Kidney epithelial cell (primary cell): ENCODE measurements at regions not wholly inside any gene's neighbourhood (a gene's known extent, or its start where the extent isn't known, plus 50 kb on each side); places are given as distances from the start of the nearest gene placed in this dataset.

Source experiments
- DNase-seq: peaks from one replicate; pipeline ENCODE4 v3.0.0-alpha.2; 2010; ENCODE audit warnings: low read depth
- H3K27me3 ChIP-seq: 2 replicates; pipeline ENCODE4 v1.6.0; 2011; ENCODE audit warnings: low read length; ENCODE audit not compliant: control insufficient read depth, insufficient read depth
- H3K36me3 ChIP-seq: 2 replicates; pipeline ENCODE4 v1.5.1; 2011; ENCODE audit warnings: low read length; ENCODE audit not compliant: control insufficient read depth, insufficient read depth
- H3K4me3 ChIP-seq: 2 replicates; pipeline ENCODE4 v1.5.1; 2011; ENCODE audit warnings: low read depth, mild to moderate bottlenecking, control low read depth, low read length
- TF ChIP-seq, protein P1 (sequence below): IDR thresholded peaks from 2 replicates; pipeline ENCODE4 v1.5.1; 2011; ENCODE audit warnings: mild to moderate bottlenecking, moderate library complexity, low read length, control low read depth, inconsistent platforms; ENCODE audit not compliant: insufficient read depth, poor library complexity, severe bottlenecking

DNA sequence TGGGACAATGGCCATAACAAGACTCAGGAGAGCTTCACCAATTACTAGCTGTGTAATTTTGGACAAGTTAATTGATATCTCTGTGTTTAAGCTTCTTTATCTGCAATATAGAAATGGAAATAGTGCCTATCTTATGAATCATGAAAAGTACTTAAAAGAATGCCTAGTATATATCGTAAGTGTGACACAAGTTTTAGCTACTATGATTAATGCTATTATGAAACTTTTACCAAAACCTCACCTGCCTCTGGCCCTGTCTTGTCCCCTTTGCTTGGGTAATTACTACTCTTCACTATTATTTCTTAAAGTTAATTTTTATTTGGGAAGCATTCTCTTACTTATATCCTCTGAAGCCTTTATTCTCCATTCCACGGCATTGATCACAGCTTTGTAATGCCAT, 75.0 kb upstream of the NETO1 start:
- Histone ChIP-seq H3K27me3 (no peaks in the 10 kb centered on the region), H3K36me3 (no peaks in the 10 kb centered on the region), H3K4me3 (no peak overlapping the region)
- TF ChIP-seq, protein P1, sequence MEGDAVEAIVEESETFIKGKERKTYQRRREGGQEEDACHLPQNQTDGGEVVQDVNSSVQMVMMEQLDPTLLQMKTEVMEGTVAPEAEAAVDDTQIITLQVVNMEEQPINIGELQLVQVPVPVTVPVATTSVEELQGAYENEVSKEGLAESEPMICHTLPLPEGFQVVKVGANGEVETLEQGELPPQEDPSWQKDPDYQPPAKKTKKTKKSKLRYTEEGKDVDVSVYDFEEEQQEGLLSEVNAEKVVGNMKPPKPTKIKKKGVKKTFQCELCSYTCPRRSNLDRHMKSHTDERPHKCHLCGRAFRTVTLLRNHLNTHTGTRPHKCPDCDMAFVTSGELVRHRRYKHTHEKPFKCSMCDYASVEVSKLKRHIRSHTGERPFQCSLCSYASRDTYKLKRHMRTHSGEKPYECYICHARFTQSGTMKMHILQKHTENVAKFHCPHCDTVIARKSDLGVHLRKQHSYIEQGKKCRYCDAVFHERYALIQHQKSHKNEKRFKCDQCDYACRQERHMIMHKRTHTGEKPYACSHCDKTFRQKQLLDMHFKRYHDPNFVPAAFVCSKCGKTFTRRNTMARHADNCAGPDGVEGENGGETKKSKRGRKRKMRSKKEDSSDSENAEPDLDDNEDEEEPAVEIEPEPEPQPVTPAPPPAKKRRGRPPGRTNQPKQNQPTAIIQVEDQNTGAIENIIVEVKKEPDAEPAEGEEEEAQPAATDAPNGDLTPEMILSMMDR = no peak
- no peak for DNase-seq

DNA sequence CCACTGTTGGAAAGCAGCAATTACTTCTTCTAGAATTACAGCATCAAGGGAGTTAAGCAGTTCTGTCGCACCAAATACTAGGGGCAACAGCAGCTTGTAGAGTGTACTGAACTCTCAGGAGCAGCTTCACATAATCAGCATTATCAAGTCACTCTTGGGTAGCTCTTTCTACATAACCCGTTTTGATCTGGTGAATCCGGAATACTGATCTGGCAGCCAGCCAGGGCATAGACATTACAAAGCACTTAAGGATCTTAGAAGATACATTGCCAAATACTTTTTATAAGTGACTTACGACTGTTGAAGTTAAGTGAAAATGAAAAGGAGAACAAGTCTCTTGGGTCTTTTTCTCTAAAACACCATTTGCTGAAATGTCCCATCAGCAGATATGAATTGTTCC, 73.2 kb upstream of the NETO1 start:
- Histone ChIP-seq H3K27me3 (no peaks in the 10 kb centered on the region), H3K36me3 (no peaks in the 10 kb centered on the region), H3K4me3 (no peak overlapping the region)
- TF ChIP-seq, protein P1 = no peak
- no peak for DNase-seq

DNA sequence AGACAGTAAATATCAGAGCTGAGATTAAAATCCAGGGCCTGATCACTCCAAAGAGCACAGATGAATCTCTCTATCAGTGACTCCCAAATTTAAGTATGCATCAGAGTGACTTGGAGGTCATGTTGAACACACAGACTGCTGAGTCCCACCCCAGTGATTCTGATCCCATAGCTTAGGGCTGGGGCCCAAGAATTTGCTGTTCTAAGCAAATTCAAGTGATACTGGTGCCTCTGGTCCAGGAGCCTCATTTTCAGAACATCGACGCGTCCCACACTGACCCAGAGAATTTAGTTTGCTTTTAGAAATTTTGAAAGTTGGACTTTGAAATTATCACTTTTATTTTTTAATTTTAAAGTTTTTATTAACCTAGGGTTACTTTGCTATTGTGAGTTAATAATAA, 72.7 kb upstream of the NETO1 start:
- H3K36me3 ChIP-seq = no peaks in the 10 kb centered on the region
- DNase-seq = no peak
- TF ChIP-seq, protein P1 = no peak
- no peak overlapping the region for H3K4me3 ChIP-seq
- no peaks in the 10 kb centered on the region for H3K27me3 ChIP-seq

DNA sequence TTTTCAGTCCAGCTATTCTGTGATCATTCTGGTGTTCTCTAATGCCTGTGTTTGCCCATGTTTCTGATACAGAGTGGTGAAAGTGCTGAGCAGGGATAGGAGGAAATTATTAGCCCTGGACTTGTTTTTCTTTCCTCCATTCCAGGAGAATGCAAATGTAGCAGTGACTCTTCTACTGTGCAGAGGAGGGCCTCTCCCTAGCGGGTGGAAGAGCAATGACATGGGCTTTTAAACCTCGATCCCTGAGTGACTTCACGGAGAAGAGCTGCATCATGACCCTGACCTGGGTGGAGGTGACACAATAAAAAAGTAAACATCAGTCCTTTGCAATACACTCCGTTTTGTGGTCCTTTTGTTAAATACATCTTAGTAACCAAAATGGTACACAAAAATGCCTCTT, 68.0 kb upstream of the NETO1 start:
- H3K4me3 ChIP-seq = no peak overlapping the region
- DNase-seq = no peak
- TF ChIP-seq, protein P1 = no peak
- no peaks in the 10 kb centered on the region for H3K36me3 ChIP-seq
- H3K27me3 ChIP-seq = no peaks in the 10 kb centered on the region

DNA sequence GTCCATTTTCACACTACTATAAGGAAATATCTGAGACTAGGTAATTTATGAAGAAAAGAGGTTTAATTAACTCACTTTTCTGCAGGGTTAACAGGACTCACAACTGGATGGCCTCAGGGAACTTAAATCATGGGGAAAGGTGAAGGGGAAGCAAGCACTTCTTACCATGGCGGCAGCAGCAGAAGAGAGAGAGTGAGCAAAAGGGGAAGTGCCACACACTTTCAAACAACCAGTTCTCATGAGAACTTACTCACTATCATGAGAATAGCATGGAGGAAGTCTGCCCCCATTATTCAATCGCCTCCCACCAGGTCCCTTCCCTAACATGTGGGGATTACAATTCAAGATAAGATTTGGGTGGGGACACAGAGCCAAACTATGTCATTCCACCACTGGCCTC, 55.1 kb upstream of the NETO1 start:
- TF ChIP-seq, protein P1 = no peak
- no peak for DNase-seq
- Histone ChIP-seq H3K4me3 (no peak overlapping the region), H3K27me3 (no peaks in the 10 kb centered on the region), H3K36me3 (no peaks in the 10 kb centered on the region)
